Hematopoietic multipotent progenitor cell treated with erythropoietin and hydrocortisone succinate and interleukin-3 and kit ligand, for 4 days (in vitro differentiated cells): ENCODE measurements at regions not wholly inside any gene's neighbourhood (a gene's known extent, or its start where the extent isn't known, plus 50 kb on each side); places are given as distances from the start of the nearest gene placed in this dataset.

Source experiments
- DNase-seq: peaks from one replicate; pipeline ENCODE4 v3.0.0-alpha.2; 2015

DNA sequence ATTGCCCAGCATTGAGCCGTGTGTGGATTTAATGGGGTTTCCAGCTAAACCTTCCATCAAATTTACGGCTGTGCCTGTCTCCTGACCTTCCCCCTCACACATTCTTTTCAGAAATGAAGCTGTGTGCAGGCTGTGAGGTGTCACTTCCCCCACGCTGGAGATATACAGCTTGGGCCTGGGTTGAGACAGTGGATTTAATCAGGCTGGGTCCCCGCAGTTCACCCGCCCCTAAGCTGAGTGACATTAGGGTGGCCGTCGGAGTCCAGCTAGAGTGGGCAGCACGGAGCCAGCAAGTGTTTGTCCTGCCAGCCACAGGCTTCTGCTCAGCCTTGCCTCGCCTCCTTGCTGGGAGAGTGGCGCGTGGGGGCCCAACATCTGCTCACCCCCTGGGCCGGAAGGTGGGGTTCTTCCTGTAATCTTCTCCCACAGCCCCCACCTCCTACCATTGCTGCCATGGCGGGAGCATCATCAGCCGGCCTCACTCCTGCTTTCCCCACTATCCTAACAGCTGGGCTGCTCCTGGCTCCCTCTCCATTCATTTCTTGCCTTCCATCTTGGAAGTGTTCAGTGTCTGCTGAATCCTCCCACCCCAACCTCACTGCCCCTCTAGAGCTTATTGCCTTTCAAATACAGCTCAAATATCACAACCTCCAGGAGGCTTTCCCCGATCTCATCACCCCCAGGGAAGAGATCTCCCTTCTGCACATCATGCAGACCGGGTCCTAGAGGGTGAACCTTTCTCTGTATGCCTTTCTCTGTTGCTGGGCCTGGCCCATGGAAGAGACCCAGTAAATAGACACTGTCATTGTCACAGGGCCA, 149.0 kb downstream of the GLI2 start:
- no peak for DNase-seq

DNA sequence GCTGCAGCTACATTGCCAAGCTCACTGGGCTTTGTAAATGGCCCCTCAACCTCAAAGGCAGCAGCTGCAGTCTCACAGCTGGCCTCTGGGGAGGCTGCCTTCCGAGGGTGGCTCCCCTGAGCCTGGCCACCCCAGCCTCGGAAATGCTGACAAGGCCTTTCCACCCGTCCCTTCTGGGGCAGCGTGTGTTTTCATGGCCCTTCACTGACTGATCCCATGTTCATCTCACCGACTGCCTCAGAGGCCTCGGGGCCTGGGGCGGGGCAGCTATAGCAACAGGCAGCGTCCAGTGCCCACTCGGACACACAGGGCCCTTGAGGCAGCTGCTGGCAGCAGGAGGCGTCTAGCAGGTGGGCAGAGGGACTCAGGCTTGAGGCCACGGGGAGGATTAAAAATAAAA, 149.7 kb downstream of the GLI2 start:
- DNase-seq = no peak

DNA sequence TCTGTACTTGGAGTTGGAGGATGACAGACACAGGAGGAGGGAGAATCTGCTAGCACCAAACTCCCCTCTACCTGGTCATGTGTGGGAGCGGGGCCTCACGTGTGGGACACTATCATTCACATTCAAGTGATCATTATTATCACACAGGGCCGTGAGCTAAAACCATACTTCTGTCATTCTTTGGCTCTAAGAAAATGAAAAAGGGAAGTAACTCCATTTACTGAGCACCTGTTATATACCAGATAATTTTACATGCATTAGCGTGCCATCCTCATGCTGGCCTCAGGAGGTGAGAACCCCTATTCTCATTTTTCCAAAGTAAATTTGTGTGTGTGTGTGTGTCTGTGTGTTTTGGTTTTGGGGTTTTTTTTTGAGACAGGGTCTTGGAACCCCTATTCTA, 150.1 kb downstream of the GLI2 start:
- no peak for DNase-seq

DNA sequence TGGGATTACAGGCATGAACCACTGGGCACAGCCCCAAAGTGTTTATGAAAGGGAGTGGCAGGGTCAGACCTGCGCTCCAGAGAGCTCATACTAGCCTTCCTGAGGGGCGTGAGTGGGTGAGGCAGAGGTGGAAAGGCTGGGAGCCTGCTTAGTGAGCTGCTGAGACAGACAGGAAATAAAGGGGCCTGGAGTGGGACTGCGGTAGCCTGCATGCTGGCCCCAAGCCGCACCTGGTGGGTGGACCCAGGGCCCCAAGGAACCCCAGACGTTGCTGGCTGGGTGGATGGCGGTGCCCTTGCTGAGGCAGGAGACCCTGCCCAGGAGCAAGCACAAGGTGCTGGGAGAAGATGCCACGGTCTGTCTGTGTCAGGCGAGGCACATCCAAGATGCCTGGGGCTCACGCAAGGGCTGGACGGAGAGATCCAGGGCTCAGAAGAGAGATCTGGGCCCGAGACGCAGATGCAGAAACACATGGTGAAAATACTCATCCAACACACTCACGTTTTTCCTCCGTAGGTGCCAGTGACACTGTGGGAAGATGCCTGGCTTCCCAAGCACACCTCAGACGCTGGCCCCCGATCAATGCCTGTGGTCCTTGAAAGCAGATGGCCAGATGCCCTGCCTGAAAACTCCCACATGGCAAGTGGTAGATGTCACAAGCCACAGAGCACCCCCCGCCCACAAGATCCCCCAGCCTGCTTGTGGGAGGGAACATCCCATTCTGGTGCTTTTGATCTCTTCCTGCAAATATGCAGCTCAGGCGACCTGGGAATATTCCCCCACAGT, 151.1 kb downstream of the GLI2 start:
- DNase-seq = no peak

DNA sequence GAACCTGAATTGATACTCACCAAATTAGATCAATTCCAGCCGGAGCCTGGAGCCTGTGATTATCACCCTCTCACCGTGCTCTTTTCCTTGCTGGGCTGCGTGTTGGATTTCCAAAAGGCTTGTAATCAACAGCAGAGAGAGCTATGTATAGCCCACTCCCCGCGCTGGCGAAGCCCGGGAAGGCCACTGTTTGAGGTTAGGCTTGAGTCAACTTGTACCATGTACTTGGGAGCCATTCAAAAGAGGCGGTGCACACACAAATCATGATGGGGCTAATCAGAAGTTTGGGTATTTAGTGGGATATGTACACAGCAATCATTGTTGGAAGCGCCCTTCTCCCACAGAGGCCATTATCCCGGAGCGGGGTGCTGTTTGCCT, 151.6 kb downstream of the GLI2 start:
- no peak for DNase-seq

- no peak for DNase-seq
Observed at GRCh38 chr2:120887741-120888231, 152.1 kb downstream of the GLI2 start.

GRCh38 chr2:120888851-120889250, 153.2 kb downstream of the GLI2 start:
- no peak for DNase-seq

DNA sequence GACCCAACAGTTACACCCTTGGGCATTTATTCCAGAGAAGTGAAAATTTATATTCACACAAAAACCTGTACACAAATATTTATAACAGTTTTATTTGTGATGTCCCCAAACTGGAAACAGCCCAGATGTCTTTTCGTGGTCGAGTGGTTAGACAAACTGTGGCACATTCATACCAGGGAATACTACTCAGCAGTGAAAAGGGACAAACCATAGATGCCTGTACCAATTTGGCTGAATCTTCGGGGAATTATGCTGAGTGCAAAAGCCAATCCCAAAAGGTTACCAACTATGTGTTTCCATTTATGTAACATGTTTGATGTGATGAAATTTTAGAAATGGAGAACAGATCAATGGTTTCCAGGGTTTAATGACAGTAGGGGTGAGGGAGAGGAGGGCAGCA, 154.3 kb downstream of the GLI2 start:
- no peak for DNase-seq

GRCh38 chr2:120890566-120891360, 155.1 kb downstream of the GLI2 start:
- no peak for DNase-seq

GRCh38 chr2:120892271-120892966, 156.8 kb downstream of the GLI2 start:
- no peak for DNase-seq

GRCh38 chr2:120892967-120893667, 157.4 kb downstream of the GLI2 start:
- no peak for DNase-seq

- no peak for DNase-seq
Observed at GRCh38 chr2:120893811-120894584, 158.3 kb downstream of the GLI2 start.

DNA sequence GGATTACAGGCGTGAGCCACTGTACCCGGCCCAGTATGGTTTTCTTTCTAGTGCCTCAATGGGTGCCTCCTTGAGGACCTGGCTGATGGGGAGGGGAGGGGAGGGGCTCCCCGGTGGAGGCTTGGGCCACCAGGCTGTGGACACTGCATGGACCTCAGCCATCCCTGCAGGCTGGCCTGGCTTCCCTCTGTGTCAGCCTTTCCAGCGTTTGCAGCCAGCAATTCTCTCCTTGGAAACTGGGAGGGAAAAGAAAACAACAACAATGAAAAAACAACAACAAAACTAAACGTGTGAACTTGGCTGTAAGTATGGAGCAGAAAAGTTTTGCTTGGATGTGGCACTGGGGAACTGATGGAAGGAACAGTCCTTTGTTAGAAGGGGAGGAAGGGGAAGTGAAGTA, 159.3 kb downstream of the GLI2 start:
- DNase-seq = no peak

- no peak for DNase-seq
Observed at GRCh38 chr2:120896126-120896525, 160.5 kb downstream of the GLI2 start.

GRCh38 chr2:120896901-120897300, 161.2 kb downstream of the GLI2 start:
- DNase-seq = no peak

- DNase-seq = no peak
Observed at GRCh38 chr2:120897399-120897798, 161.7 kb downstream of the GLI2 start.

GRCh38 chr2:120898496-120898895, 162.8 kb downstream of the GLI2 start:
- no peak for DNase-seq

DNA sequence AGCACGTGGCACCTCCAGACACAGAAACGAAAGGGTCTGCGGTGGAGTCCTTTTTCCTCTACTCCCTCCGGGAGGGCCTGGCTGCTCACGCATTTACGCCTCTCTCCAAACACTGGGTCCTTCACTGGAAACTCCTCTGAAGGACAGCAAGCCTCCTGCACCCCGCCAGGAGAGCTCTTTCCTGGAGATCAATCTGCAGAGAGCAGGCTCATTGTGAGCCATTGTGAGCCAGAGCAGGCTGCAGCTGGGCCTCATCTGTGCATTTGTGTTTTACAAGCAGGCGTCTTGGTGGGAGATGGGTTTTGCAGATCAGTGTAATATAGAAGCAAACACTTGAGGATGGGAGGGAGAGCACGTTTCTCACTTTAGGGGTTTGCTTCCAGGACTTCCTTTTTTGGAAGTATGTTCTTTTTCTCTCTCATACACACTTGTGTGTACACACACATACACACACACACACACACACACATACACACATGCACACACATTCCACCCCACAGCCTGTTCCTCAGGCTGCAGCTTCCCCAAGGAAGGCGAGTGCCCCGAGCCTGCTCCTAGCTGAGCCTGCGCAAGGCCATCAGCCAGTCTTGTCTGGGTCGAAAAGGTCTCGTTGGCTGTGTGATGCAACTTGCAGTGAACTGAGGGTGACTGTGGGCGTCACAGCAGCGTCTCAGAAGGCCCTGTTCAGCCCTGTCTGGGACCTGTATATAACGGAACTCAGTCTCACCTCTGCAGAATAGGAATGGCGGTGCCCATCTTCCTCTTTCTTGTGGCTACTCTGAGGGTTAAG, 163.5 kb downstream of the GLI2 start:
- peak; percentile 10 for DNase-seq

DNA sequence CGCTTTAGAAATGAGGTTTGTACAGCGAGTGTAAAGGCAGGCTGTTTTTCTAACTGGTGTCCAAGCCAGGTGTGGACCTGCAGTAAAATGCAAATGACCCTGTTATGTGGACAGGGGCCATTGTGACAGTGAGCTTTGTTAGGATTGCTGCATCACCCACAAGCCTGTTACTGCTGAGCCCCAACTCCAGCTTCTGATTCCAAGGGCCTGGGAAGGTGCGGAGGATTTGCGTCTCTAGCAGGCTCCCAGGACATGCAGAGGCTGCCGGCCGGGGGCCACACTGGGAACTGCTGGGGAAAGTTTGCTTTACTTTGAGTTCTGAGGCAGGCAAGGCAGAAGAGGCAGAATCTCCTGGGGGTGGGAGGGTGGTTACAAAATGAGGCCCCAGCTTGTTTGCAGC, 164.1 kb downstream of the GLI2 start:
- DNase-seq = no peak

GRCh38 chr2:120901201-120901600, 165.5 kb downstream of the GLI2 start:
- DNase-seq = no peak
